GM06990 (cell line): ENCODE measurements at regions not wholly inside any gene's neighbourhood (a gene's known extent, or its start where the extent isn't known, plus 50 kb on each side); places are given as distances from the start of the nearest gene placed in this dataset.

ENCODE experiments used
- DNase-seq: peaks from one replicate; pipeline ENCODE4 v3.0.0-alpha.2; 2011; ENCODE audit not compliant: insufficient read length; ENCODE audit errors: extremely low read depth
- H3K27me3 ChIP-seq: replicated peaks from 2 replicates; pipeline ENCODE4 v1.6.0; 2011; ENCODE audit warnings: low read length; ENCODE audit not compliant: control insufficient read depth, insufficient read depth
- H3K36me3 ChIP-seq: 2 replicates; pipeline ENCODE4 v1.5.1; 2011; ENCODE audit warnings: low read length; ENCODE audit not compliant: control insufficient read depth, insufficient read depth
- H3K4me3 ChIP-seq: replicated peaks from 2 replicates; pipeline ENCODE4 v1.5.1; 2011; ENCODE audit warnings: low read depth, mild to moderate bottlenecking, control low read depth, low read length
- TF ChIP-seq, protein P1 (sequence below): IDR thresholded peaks from 2 replicates; pipeline ENCODE4 v1.5.1; 2011; ENCODE audit warnings: low read length, control low read depth, mild to moderate bottlenecking, inconsistent platforms; ENCODE audit not compliant: insufficient read depth, poor library complexity, severe bottlenecking

DNA sequence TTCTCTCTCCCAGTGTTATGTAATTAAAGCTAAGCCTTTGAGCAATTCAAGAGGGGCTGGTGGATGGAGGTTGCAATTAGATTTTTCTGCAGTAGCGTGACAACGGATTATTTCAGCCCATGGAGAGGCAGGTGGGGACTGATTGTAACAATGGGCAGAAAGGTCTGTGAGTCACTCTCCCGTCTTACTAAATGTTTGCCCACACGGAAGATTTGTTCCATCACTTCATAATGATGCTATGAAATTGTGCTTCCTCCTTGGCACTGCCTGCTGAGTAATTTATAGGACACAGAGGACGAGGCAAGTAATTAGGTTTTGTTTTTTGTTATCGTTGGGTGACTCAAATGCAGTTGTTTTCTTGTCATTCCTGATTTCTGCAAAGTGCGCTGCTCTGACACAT lies 594.5 kb upstream of the DPP6 start:
- H3K36me3 ChIP-seq: no peaks in the 10 kb centered on the region
- H3K4me3 ChIP-seq: no peak overlapping the region
- TF ChIP-seq, protein P1, sequence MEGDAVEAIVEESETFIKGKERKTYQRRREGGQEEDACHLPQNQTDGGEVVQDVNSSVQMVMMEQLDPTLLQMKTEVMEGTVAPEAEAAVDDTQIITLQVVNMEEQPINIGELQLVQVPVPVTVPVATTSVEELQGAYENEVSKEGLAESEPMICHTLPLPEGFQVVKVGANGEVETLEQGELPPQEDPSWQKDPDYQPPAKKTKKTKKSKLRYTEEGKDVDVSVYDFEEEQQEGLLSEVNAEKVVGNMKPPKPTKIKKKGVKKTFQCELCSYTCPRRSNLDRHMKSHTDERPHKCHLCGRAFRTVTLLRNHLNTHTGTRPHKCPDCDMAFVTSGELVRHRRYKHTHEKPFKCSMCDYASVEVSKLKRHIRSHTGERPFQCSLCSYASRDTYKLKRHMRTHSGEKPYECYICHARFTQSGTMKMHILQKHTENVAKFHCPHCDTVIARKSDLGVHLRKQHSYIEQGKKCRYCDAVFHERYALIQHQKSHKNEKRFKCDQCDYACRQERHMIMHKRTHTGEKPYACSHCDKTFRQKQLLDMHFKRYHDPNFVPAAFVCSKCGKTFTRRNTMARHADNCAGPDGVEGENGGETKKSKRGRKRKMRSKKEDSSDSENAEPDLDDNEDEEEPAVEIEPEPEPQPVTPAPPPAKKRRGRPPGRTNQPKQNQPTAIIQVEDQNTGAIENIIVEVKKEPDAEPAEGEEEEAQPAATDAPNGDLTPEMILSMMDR: no peak
- DNase-seq: no peak
- no peaks in the 10 kb centered on the region for H3K27me3 ChIP-seq

DNA sequence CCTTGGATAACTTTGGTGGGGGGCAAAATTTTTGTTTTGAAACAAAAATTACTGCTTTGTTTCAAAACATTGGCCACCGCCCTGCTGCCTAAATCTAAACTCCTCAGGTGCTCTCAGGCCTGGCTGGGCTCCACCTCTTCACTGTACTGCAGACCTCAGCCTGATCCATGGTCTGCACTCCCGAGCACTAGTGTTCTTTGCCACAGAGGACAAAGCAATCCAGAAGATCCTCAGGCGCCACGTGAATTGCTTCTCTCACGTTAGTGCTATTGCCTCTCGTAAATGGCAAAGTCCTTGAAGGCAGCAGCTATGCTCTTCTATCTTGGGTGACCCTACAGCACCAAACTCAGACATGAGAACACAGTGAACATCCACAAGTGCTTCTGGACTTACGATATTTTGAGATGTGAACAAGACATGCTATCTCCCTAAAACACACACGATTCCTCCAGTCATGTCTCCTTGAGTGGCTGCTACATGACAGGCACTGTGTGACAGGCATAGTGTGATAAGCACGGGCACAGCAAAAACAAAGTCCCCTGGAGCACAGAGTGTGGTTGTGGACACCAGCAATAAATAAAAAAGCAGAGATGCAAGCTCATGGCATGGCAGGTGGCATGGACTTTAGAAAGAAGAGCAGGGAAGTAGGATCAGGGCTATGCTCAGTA lies 582.1 kb upstream of the DPP6 start:
- Histone ChIP-seq H3K27me3 (no peaks in the 10 kb centered on the region), H3K4me3 (no peak overlapping the region), H3K36me3 (no peaks in the 10 kb centered on the region)
- DNase-seq: no peak
- TF ChIP-seq, protein P1: no peak

DNA sequence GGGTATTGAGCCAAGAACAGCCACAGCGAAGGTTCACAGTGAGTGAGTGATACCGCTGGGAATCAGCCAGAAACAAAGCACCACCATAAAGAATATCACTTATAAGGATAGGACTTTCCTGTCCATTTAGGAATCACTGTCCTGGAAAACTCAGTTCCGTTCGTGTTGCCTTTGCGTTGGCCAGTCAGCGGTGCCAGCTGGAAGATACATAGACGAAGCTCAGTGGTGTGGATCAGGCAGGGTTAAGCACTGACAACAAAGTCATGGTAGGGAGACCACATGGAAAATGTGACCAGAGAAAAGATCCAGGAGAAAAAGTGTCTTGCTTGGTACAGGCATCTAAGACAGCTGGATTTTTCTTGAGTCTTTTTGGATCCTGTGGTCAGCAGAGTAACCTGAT lies 579.7 kb upstream of the DPP6 start:
- DNase-seq: no peak
- TF ChIP-seq, protein P1: no peak
- no peaks in the 10 kb centered on the region for H3K27me3 ChIP-seq
- H3K4me3 ChIP-seq: no peak overlapping the region
- no peaks in the 10 kb centered on the region for H3K36me3 ChIP-seq

DNA sequence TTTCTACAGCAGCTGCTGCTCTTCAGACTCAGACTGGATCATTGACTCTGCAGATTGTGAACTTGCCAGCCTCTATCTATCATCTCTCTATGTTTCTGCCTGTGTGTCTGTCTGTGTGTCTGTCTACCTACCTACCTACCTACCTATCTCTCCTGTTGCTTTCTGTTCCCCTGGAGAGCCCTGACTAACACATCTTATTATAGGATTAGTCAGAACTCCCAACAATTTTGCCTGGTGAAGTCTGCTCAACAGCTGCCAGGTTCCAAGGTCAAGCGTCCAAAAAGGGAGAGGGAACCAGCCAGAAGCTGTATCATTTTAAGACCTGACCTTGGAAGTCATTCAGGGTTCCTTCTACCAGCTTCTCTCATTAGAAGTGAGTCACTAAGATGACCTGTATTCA lies 579.0 kb upstream of the DPP6 start:
- Histone ChIP-seq H3K27me3 (no peaks in the 10 kb centered on the region), H3K4me3 (no peak overlapping the region), H3K36me3 (no peaks in the 10 kb centered on the region)
- no peak for DNase-seq
- TF ChIP-seq, protein P1: no peak

DNA sequence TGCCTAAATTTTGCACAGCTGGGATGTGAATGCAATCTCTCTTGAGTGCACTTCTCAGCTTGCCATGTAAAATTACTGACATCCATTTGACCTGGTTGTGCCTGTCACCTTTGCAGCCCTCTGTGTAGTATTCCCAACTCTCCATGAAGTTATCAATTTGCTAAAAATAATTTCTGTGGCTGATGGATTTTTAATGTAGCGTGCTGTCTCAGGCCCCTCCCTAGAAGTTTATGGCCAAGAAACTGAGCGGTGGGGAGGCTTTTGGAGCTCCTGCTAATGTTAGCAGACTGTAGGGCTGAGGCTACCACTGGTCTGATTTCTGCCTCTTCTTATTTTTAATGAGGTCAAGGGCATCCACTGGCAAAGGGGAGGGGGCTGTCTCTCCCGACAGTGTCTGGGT lies 577.0 kb upstream of the DPP6 start:
- TF ChIP-seq, protein P1: no peak
- Histone ChIP-seq H3K36me3 (no peaks in the 10 kb centered on the region), H3K27me3 (no peaks in the 10 kb centered on the region), H3K4me3 (no peak overlapping the region)
- DNase-seq: no peak

DNA sequence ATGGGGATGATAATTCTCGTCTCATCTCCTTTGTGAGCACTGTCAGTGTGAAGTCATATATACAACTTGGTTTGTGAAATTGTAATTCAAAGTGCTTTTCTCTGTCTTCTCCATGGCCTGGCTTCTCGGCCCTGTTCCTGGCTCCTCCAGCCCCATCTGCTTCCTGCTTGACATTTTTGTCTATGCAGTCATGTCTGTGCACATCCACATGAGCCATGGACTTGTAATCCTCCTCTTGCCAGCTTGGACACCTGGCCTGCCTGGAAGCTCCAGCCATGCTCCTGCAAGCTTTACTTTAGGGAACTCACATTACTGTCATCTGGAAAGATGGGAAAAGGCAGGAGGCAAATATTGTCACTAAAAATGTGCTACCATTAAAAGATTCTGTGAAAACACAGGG lies 576.0 kb upstream of the DPP6 start:
- Histone ChIP-seq H3K36me3 (no peaks in the 10 kb centered on the region), H3K27me3 (no peaks in the 10 kb centered on the region), H3K4me3 (no peak overlapping the region)
- TF ChIP-seq, protein P1: no peak
- DNase-seq: no peak
